ENCODE measurements at regions not wholly inside any gene's neighbourhood (a gene's known extent, or its start where the extent isn't known, plus 50 kb on each side); places are given as distances from the start of the nearest gene placed in this dataset.

- DNase-seq (ENCODE audit: low read depth in 2 of 2, low spot score in 1 of 2) = no peak
These were observed 59.2 kb upstream of the NKX1-1 start for GRCh38 chr4:1465173-1466033.

GRCh38 chr4:1464581-1465171, 58.4 kb upstream of the NKX1-1 start:
- no peak for DNase-seq (ENCODE audit: low read depth in 2 of 2, low spot score in 1 of 2)

- DNase-seq (ENCODE audit: low read depth in 2 of 2, low spot score in 1 of 2) = no peak
These were observed 57.8 kb upstream of the NKX1-1 start for GRCh38 chr4:1463927-1464540.

- no peak for DNase-seq (ENCODE audit: low read depth in 2 of 2, low spot score in 1 of 2)
These were observed 57.1 kb upstream of the NKX1-1 start for GRCh38 chr4:1463088-1463926.

GRCh38 chr4:1462768-1463075, 56.5 kb upstream of the NKX1-1 start:
- no peak for DNase-seq (ENCODE audit: low read depth in 2 of 2, low spot score in 1 of 2)

- no peak for DNase-seq (ENCODE audit: low read depth in 2 of 2, low spot score in 1 of 2)
These were observed 55.9 kb upstream of the NKX1-1 start for GRCh38 chr4:1462009-1462767.

- DNase-seq (ENCODE audit: low read depth in 2 of 2, low spot score in 1 of 2) = no peak
These were observed 55.0 kb upstream of the NKX1-1 start for GRCh38 chr4:1460967-1461868.

GRCh38 chr4:1459722-1460511, 53.7 kb upstream of the NKX1-1 start:
- DNase-seq (ENCODE audit: low read depth in 2 of 2, low spot score in 1 of 2) = no peak

- no peak for DNase-seq (ENCODE audit: low read depth in 2 of 2, low spot score in 1 of 2)
These were observed 53.0 kb upstream of the NKX1-1 start for GRCh38 chr4:1459081-1459721.

- no peak for DNase-seq (ENCODE audit: low read depth in 2 of 2, low spot score in 1 of 2)
These were observed 52.3 kb upstream of the NKX1-1 start for GRCh38 chr4:1458581-1458980.

All from stimulated activated CD8-positive, alpha-beta memory T cell treated with anti-CD3 and anti-CD28 coated beads, Interleukin-4, amount 100 ng/mL, for 1 hour (primary cell).